Endodermal cell (in vitro differentiated cells): ENCODE measurements at regions not wholly inside any gene's neighbourhood (a gene's known extent, or its start where the extent isn't known, plus 50 kb on each side); places are given as distances from the start of the nearest gene placed in this dataset.

ENCODE experiments used
- DNase-seq: peaks from one replicate; pipeline ENCODE4 v3.0.0-alpha.2; 2017
- H3K27ac ChIP-seq: 2 replicates; pipeline ENCODE4 v1.5.1; 2013; ENCODE audit warnings: mild to moderate bottlenecking, low read depth, low read length, moderate library complexity
- H3K27me3 ChIP-seq: 2 replicates; pipeline ENCODE4 v1.6.1; 2013; ENCODE audit warnings: mild to moderate bottlenecking, low read length, moderate library complexity; ENCODE audit not compliant: insufficient read depth, control insufficient read depth, poor library complexity, severe bottlenecking
- H3K36me3 ChIP-seq: 2 replicates; pipeline ENCODE4 v1.7.0; 2013; ENCODE audit warnings: mild to moderate bottlenecking, low read length, moderate library complexity; ENCODE audit not compliant: control insufficient read depth, insufficient read depth
- H3K4me1 ChIP-seq: one replicate; pipeline ENCODE4 v1.7.0; 2013; ENCODE audit warnings: low read length; ENCODE audit not compliant: control insufficient read depth, insufficient read depth
- H3K4me3 ChIP-seq: 2 replicates; pipeline ENCODE4 v1.5.1; 2013; ENCODE audit warnings: mild to moderate bottlenecking, low read length, moderate library complexity
- H3K9ac ChIP-seq: 2 replicates; pipeline ENCODE4 v1.6.1; 2013; ENCODE audit warnings: mild to moderate bottlenecking, low read length, moderate library complexity; ENCODE audit not compliant: poor library complexity, severe bottlenecking; ENCODE audit errors: extremely low read depth
- H3K9me3 ChIP-seq: 2 replicates; pipeline ENCODE4 v1.6.1; 2013; ENCODE audit warnings: mild to moderate bottlenecking, low read length, moderate library complexity; ENCODE audit not compliant: control insufficient read depth
- H3K27ac Mint-ChIP-seq: 2 replicates; pipeline ENCODE4 v1.8.0; 2020; ENCODE audit warnings: mixed read lengths
- H3K27me3 Mint-ChIP-seq: 2 replicates; pipeline ENCODE4 v1.8.0; 2021; ENCODE audit warnings: mild to moderate bottlenecking, mixed read lengths; ENCODE audit not compliant: insufficient read depth
- H3K36me3 Mint-ChIP-seq: 2 replicates; pipeline ENCODE4 v1.8.0; 2020; ENCODE audit warnings: low read depth, mixed read lengths
- H3K4me1 Mint-ChIP-seq: 2 replicates; pipeline ENCODE4 v1.8.0; 2020; ENCODE audit warnings: mixed read lengths
- H3K4me3 Mint-ChIP-seq: 2 replicates; pipeline ENCODE4 v1.8.0; 2020; ENCODE audit warnings: mild to moderate bottlenecking, moderate library complexity, mixed read lengths
- H3K9me3 Mint-ChIP-seq: 2 replicates; pipeline ENCODE4 v1.8.0; 2020; ENCODE audit warnings: mild to moderate bottlenecking, mixed read lengths
- CTCF ChIP-seq: fragments of 200-600 bp; sonication (generic); conservative IDR thresholded peaks from 2 replicates; pipeline ENCODE4 v1.5.0; 2021; ENCODE audit warnings: antibody characterized with exemption, mild to moderate bottlenecking
- WGBS, 2 experiments: methylation state at CpG; one replicate each; pipeline versions ENCODE4 v1.1.5 to v1.1.7; 2013; ENCODE audit warnings: missing lambda C conversion rate in 2 of 2, mixed read lengths in 1 of 2; ENCODE audit not compliant: insufficient coverage in 1 of 2, insufficient read length in 1 of 2; 5-methylcytosine and 5-hydroxymethylcytosine counted together

GRCh38 chr11:93940395-93940794 is 80.8 kb upstream of the HEPHL1 start:
- TF ChIP-seq CTCF = no peak
- peaks cover 3% of the 10 kb centered on the region for H3K27me3 ChIP-seq

GRCh38 chr11:93942176-93942575 is 79.0 kb upstream of the HEPHL1 start:
- Mint-ChIP-seq H3K27me3 (peaks cover 6% of the 10 kb centered on the region), H3K4me1 (no peaks in the 10 kb centered on the region)

More at GRCh38 chr11:93940395-93940794, 80.8 kb upstream of the HEPHL1 start:
- no peaks in the 10 kb centered on the region for H3K4me1 Mint-ChIP-seq
- DNase-seq = no peak
- no peak overlapping the region for H3K4me3 Mint-ChIP-seq
- no peaks in the 10 kb centered on the region for H3K36me3 Mint-ChIP-seq
- WGBS, 2 experiments = 89 to 92% methylated on average over 1 to 2 of the region's 2 CpGs
- Histone ChIP-seq H3K4me1 (no peaks in the 10 kb centered on the region), H3K36me3 (no peaks in the 10 kb centered on the region), H3K9ac (no peak overlapping the region), H3K9me3 (no peaks in the 10 kb centered on the region), H3K4me3 (no peak overlapping the region), H3K27ac (no peak overlapping the region)
- peaks cover 6% of the 10 kb centered on the region for H3K27me3 Mint-ChIP-seq
- H3K9me3 Mint-ChIP-seq = no peaks in the 10 kb centered on the region
- H3K27ac Mint-ChIP-seq = no peak overlapping the region

DNA sequence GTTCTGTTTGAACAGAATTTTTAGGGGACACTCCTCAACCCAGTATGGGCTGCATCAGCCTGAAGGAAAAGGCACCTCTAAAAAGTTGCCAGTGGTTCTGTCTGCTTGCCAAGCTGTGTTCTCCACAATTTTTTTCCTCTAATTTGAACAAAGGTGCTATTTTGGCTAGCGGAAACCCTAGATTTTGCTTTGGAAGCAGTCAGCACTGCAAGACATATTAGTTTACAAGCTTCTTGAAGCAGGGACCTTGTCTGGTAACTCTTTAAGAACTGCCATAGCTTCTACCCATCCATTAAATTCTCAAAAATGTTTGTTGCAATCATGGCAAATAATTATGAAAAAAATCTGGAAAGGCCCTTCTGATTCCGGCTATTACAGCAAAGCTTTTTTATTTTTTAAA is 75.6 kb upstream of the HEPHL1 start:
- Histone ChIP-seq H3K27me3 (no peaks in the 10 kb centered on the region), H3K9me3 (no peaks in the 10 kb centered on the region), H3K36me3 (no peaks in the 10 kb centered on the region), H3K4me1 (no peaks in the 10 kb centered on the region), H3K4me3 (no peak overlapping the region), H3K9ac (no peak overlapping the region), H3K27ac (no peak overlapping the region)
- Mint-ChIP-seq H3K27ac (no peak overlapping the region), H3K36me3 (no peaks in the 10 kb centered on the region), H3K27me3 (no peaks in the 10 kb centered on the region), H3K4me1 (no peaks in the 10 kb centered on the region), H3K9me3 (peaks cover 10% of the 10 kb centered on the region), H3K4me3 (no peak overlapping the region)
- DNase-seq = no peak
- TF ChIP-seq CTCF = no peak
- 83 to 90% methylated on average over 1 to 2 of the region's 2 CpGs for WGBS, 2 experiments

More at GRCh38 chr11:93942176-93942575, 79.0 kb upstream of the HEPHL1 start:
- Histone ChIP-seq H3K36me3 (no peaks in the 10 kb centered on the region), H3K4me3 (no peak overlapping the region), H3K9ac (no peak overlapping the region), H3K27ac (no peak overlapping the region), H3K4me1 (no peaks in the 10 kb centered on the region), H3K9me3 (no peaks in the 10 kb centered on the region), H3K27me3 (no peaks in the 10 kb centered on the region)
- Mint-ChIP-seq H3K9me3 (peaks cover 3% of the 10 kb centered on the region), H3K27ac (no peak overlapping the region), H3K36me3 (no peaks in the 10 kb centered on the region), H3K4me3 (no peak overlapping the region)
- 100% methylated on average over 1 of the region's 2 CpGs; no CpG with 5 or more reads in 1 of the 2 experiments for WGBS, 2 experiments
- no peak for TF ChIP-seq CTCF
- DNase-seq = no peak
